PFSK-1 (cell line): ENCODE measurements at regions not wholly inside any gene's neighbourhood (a gene's known extent, or its start where the extent isn't known, plus 50 kb on each side); places are given as distances from the start of the nearest gene placed in this dataset.

Experiments used
- POLR2AphosphoS5 ChIP-seq: IDR thresholded peaks from 2 replicates; pipeline ENCODE4 v1.6.1; 2012; ENCODE audit warnings: low read depth, mild to moderate bottlenecking, control low read depth, low read length, moderate library complexity
- TF ChIP-seq, protein P1 (sequence below), 2 experiments: IDR thresholded peaks; 2 replicates each; pipeline versions ENCODE4 v1.6.1 to v1.8.0; 2011 to 2012; ENCODE audit warnings: low read depth in 2 of 2, low read length in 2 of 2, control low read depth in 1 of 2, inconsistent platforms in 1 of 2, mild to moderate bottlenecking in 1 of 2, moderate library complexity in 1 of 2; ENCODE audit not compliant: insufficient read depth in 1 of 2

DNA sequence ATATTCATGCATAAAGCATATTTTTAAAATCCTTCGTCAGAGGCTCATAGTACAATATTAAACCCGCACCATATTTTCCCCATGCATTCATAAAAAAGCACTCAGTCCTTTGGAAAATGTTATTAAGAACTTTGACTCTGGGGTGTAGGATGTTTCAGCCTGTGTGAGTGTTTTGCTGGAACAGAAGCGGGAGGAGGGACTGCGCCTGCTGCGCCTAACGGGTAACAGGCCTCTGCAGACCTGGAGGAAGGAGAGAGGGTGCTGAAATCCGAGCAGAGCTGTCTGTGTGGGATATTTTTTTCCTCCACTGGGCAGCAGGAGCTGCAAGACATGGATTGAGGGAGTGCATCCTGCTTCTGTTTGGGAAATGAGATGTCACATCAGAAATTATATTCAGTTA, 483.0 kb downstream of the BRD1 start:
- TF ChIP-seq POLR2AphosphoS5 = no peak
- TF ChIP-seq, protein P1, sequence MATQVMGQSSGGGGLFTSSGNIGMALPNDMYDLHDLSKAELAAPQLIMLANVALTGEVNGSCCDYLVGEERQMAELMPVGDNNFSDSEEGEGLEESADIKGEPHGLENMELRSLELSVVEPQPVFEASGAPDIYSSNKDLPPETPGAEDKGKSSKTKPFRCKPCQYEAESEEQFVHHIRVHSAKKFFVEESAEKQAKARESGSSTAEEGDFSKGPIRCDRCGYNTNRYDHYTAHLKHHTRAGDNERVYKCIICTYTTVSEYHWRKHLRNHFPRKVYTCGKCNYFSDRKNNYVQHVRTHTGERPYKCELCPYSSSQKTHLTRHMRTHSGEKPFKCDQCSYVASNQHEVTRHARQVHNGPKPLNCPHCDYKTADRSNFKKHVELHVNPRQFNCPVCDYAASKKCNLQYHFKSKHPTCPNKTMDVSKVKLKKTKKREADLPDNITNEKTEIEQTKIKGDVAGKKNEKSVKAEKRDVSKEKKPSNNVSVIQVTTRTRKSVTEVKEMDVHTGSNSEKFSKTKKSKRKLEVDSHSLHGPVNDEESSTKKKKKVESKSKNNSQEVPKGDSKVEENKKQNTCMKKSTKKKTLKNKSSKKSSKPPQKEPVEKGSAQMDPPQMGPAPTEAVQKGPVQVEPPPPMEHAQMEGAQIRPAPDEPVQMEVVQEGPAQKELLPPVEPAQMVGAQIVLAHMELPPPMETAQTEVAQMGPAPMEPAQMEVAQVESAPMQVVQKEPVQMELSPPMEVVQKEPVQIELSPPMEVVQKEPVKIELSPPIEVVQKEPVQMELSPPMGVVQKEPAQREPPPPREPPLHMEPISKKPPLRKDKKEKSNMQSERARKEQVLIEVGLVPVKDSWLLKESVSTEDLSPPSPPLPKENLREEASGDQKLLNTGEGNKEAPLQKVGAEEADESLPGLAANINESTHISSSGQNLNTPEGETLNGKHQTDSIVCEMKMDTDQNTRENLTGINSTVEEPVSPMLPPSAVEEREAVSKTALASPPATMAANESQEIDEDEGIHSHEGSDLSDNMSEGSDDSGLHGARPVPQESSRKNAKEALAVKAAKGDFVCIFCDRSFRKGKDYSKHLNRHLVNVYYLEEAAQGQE (IDR thresholded peaks at IDR 0.05; ENCODE audit: insufficient read depth in 1 of 2, low read depth in 2 of 2, low read length in 2 of 2) = no peak
